NCI-H1694 (cell line): ENCODE measurements at regions not wholly inside any gene's neighbourhood (a gene's known extent, or its start where the extent isn't known, plus 50 kb on each side); places are given as distances from the start of the nearest gene placed in this dataset.
"Not testable (repeated sequence)": the region's sequence is repeated elsewhere in the genome, so short reads cannot be mapped to it uniquely, and the experiment has no call there.

Experiments used
- DNase-seq: peaks from one replicate; lab custom pipeline; 2025; lab: John Stamatoyannopoulos, UW

GRCh38 chr5:57749396-57749795 is 266.8 kb upstream of the ACTBL2 start:
- DNase-seq = no peak

DNA sequence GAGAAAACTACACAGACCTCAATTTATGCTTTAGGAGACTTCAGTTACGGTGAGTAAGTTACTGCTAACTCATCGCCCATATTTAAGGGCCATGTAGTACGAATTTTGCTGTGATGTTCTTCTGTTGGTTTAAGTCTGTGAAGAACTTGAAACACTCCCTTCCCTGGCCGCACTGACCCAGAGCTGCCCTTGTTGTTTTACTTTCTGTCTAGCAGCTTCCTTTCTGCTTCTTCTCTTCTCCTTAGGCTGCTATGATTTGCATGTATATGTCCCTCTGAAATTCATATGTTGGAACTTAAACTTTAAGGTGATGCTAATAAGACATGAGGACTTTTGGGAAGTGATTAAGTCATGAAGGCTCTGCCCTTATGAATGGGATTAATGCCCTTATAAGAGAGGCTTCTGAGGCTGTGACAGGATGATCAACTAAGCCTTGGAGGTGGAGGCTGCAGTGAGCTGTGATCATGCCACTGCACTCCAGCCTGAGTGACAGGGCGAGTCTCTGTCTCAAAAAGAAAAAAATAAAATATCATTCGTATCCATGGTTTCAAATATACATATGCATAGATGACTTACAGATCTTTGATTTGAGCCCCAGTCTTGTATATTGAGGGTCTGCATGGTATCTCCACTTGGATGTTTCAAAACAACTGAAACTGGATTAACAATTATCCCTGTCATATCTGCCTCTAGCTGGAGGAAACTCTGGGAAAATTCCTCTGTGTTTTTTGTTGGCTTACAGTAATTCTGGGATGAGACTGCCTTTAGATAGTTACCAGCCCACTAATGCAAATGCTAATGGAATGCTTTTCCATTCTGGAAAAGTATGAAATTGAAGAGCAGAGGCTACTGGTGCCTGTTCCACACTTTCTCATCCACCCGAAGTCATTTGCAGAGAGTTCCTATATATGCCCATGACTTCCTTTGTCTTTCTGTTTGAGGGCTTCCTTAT is 263.4 kb upstream of the ACTBL2 start:
- DNase-seq = no peak

DNA sequence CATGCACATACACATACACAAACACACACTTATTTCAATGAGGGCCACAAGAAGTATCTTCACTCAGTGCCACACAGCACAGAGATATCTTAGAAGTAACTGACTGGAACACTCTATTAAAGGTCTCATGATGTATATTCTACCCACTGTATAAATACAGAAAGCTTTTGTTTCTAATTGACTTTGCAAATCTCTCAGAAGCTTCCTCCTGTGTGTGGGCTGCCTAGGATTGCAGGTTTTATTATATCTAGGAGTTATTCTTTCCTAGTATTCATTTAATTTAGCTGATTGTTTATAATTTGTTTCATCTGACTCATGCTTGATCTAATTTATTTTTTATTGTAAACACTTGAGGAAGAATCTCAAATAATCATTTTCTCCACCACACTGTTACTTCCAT is 262.4 kb upstream of the ACTBL2 start:
- DNase-seq = no peak

- DNase-seq = no peak
These were observed 258.7 kb upstream of the ACTBL2 start for GRCh38 chr5:57741336-57741735.

GRCh38 chr5:57738787-57739186 is 256.2 kb upstream of the ACTBL2 start:
- no peak for DNase-seq

DNA sequence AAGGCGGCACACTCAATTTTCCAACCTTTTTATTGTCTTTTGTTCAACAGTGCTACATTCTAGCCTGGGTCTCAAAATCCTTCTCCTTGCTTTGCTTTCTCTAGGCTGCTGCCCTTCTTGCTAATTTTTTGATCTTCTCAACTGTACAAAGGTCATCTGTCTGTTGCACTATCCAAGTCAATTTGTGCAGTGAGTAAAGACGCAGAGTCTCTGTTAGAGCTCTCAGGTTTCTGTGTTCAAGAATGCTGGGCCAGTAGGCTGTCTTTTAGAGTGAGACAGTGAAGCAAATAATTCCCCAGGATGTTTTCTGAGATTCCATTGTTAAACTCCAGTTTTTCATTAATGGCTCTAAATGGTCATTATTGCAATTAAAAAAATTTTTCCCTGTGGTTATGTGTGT is 255.7 kb upstream of the ACTBL2 start:
- DNase-seq = no peak

GRCh38 chr5:57736716-57737115 is 254.1 kb upstream of the ACTBL2 start:
- DNase-seq = no peak

DNA sequence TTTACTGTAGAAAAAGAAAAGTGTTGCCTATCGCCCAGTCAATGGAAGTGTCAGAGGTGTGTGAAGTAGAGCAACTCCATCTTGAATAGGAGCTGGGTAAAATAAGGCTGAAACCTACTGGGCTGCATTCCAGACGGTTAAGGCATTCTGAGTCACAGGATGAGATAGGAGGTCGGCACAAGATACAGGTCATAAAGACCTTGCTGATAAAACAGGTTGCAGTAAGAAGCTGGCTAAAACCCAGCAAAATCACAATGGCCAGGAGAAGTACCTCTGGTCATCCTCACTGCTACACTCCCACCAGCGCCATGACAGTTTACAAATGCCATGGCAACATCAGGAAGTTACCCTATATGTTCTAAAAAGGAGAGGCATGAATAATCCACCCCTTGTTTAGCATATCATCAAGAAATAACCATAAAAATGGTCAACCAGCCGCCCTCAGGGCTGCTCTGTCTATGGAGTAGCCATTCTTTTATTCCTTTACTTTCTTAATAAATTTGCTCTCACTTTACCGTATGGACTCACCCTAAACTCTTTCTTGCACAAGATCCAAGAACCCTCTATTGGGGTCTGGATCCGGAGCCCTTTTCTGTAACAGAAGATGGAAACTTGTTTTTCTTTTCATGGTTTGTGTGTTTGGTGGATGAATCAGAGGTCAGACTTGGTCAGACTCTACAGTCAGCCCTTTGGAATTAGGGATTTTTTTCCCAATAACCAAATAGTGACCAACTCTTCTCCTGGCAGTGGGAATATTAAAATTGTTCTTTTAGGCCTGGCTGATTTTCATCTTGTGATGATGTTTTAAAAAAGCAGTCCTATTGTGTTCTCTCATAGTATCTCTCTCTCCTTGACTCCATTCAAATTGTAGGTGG is 252.9 kb upstream of the ACTBL2 start:
- DNase-seq = not testable (repeated sequence)

GRCh38 chr5:57734296-57734695 is 251.7 kb upstream of the ACTBL2 start:
- DNase-seq = no peak

DNA sequence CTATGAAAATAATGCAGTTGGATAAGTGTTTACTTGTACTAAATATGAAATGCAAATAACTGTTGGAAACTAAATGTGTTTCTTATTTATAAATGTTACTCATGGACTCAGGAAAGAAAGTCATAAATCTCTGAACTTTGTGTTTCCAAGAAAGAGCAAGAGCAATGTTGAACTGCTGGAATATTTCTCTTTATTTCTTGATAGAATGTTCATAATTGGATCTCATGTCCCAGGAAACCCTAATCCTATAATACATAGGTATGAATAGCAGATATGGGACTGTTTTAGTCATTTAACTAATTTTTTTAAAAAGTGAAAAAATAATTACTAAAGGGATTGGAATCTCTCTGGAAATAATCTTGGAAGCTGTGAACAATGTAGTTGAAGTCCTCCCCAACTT is 245.0 kb upstream of the ACTBL2 start:
- no peak for DNase-seq

DNA sequence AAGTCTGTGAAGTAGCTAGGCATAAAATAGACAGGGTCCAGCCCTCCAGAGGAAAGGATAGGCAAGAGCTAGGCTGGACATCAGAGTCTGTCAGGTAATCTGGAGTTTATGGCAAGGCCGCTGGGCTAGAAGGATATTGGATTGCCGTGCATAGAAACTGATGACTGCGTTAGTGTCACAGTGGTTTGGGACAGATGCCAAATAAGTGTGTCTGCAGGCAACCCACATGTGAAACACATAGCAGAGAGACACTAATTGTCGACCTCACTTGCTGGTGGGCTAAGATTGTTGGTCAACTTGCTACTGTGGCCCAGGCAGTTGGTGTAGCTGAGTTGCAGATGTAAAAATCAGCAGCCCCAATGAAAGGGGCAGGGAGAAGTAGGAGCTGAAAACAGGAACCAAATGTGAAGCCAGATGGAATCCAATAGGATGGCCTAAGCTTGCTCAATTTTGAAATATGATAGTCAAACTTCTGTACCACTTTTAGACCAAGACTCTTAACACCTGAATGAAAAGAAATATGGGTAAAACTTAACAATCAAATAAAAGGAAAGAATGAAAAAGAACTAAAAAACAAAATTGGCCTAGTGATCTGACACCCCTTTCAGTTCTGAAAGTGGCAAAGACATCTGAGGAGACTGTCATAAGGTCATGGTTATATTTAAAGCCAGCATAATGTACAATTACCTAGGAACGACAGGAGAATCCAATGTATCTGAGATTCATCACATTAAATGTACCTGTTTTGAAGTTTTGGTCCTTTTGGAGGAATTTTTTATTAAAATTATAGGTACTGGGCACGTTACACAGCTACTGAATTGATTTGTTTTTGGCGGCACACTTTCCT is 243.3 kb upstream of the ACTBL2 start:
- DNase-seq = no peak

DNA sequence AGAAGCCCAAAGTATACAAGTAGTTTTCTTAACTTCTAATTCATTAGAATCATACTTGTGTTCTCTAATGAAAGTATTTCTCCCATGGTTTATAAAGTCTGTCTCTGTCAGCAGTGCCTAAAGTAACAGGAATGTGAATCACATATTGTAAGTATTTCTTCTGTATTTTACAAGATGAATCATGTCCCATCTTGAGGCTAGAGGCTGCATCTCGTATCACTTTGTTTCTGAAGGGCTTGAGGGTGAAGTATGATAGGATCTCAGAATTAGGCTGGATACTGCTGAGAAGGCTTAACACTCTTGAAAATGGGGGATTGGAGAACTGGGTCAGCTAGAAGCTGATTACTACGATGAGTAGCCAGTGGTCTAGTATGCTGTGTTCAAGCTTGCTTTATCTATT is 242.2 kb upstream of the ACTBL2 start:
- DNase-seq = no peak

DNA sequence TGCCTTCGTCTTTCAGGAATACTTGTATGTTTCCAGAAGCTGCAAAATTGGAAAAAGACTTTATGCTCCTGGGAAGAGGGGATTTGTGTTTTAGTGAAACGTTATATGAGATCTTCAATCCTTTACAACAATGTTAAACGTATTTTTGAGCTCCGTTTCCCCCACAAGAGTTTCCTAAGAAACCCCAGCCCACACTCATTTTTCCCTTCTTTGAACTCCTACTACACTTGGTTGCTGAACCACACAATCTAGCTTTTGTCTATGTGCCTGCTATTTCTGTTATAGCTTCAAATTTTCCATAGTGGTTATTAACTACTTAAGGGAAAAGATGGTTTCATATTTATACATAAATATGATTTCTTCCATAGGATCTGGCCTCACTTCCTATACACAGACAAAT is 238.6 kb upstream of the ACTBL2 start:
- DNase-seq = no peak

DNA sequence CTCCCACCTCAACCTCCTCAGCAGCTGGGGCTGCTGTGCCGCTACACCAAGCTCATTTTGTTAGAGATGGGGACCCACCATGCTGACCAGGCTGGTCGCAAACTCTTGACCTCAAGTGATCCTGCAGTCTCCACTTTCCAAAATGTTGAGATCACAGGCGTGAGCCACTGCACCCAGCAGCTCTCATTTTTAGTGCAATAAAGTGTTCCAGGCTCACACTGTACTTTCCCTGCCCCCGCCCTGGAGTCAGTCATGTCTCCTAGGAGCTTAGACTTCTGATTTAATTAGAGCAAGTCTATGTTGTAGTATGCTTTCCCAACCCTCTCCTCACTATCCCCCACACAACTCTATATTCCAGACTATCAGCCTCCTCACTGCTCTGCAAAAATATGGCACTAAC is 238.0 kb upstream of the ACTBL2 start:
- DNase-seq = no peak

- no peak for DNase-seq
These were observed 236.6 kb upstream of the ACTBL2 start for GRCh38 chr5:57719216-57719615.

DNA sequence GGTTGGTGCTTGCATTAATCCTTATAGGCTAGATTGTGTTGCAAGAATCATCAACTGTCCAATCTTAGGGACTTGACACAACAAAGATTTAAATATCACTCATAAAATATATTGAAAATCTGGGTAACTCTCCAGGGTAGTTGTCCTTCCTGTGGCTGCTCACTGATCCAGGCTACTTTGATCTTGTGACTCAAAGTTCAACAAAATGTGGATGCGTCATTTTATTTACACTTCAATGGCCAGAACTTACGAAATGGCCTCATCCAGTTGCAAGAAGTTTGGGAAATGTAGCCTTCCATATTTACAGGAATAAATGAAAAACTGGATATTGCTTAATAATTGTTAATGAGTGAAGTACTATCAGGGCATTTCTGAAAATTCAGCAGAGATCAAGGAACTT is 235.5 kb upstream of the ACTBL2 start:
- no peak for DNase-seq

- no peak for DNase-seq
These were observed 234.9 kb upstream of the ACTBL2 start for GRCh38 chr5:57717555-57717954.

- DNase-seq = no peak
These were observed 234.1 kb upstream of the ACTBL2 start for GRCh38 chr5:57716661-57717060.

DNA sequence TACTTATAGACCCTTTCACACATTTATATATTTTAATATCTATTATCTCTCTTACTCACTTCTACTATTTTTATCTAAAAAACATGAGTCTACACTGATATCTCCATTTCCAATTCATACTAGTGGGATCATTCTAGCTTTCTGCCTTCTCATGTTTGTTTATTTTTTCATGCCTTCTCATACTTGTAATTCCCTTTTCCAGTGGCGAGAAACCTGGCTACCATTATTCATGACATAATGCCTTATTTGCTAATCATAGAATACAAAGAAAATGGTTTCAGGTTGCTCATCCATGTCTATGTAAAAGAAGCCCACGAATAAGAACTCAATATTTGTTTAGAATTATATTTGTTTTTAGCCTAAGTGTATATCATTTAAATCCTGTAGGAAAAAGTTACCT is 232.7 kb upstream of the ACTBL2 start:
- no peak for DNase-seq

- DNase-seq = not testable (repeated sequence)
These were observed 230.9 kb upstream of the ACTBL2 start for GRCh38 chr5:57713535-57713934.

GRCh38 chr5:57711946-57712345 is 229.3 kb upstream of the ACTBL2 start:
- DNase-seq = no peak

DNA sequence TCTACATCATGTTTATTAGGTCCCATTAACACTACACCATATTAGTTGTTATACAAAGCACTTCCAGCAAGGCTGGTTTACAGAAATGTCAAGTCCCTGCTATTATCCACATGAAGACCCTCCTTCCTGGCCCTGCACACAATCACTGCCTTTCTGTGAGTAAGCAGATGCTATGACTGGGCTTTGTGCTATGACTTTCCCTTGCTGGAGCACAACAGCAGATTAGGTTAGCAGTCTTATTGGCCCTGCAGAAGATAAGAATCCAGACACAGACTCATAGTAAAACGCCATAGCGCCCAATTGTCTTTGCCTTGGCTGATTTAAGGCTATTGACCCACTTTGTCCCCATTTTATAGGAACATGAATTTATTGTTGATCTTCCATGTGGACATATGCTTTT is 228.9 kb upstream of the ACTBL2 start:
- no peak for DNase-seq
